Dendritic cell treated with granulocyte-macrophage colony-stimulating factor and Interleukin-4, amounts not matched to agents 40 ng/mL and 50 ng/mL, for 4 days (primary cell): ENCODE measurements at regions not wholly inside any gene's neighbourhood (a gene's known extent, or its start where the extent isn't known, plus 50 kb on each side); places are given as distances from the start of the nearest gene placed in this dataset.

Experiments
- H3K27ac Mint-ChIP-seq: one replicate; pipeline ENCODE4 v1.8.0; 2022; ENCODE audit warnings: mild to moderate bottlenecking, mixed read lengths
- H3K27me3 Mint-ChIP-seq: one replicate; pipeline ENCODE4 v1.8.0; 2022; ENCODE audit warnings: mild to moderate bottlenecking, mixed read lengths
- H3K36me3 Mint-ChIP-seq: one replicate; pipeline ENCODE4 v1.8.0; 2022; ENCODE audit warnings: low read depth, mixed read lengths
- H3K4me1 Mint-ChIP-seq: one replicate; pipeline ENCODE4 v1.8.0; 2022; ENCODE audit warnings: low read depth, mixed read lengths
- H3K4me3 Mint-ChIP-seq: one replicate; pipeline ENCODE4 v1.8.0; 2022; ENCODE audit warnings: mild to moderate bottlenecking, moderate library complexity, mixed read lengths
- H3K9me3 Mint-ChIP-seq: one replicate; pipeline ENCODE4 v1.8.0; 2022; ENCODE audit warnings: mixed read lengths
- intact Hi-C: fragments of 100-400 bp; cut with micrococcal nuclease; formaldehyde crosslinking; loops from one replicate; pipeline ENCODE4 v1.15.0; 2022

GRCh38 chr6:103081876-103082630 is 1688.5 kb downstream of the GRIK2 start:
- no peak overlapping the region for H3K4me3 Mint-ChIP-seq
- H3K9me3 Mint-ChIP-seq: no peaks in the 10 kb centered on the region
- H3K27me3 Mint-ChIP-seq: no peaks in the 10 kb centered on the region
- no peaks in the 10 kb centered on the region for H3K36me3 Mint-ChIP-seq
- H3K27ac Mint-ChIP-seq: no peak overlapping the region
- intact Hi-C loops: no loop called here
- no peaks in the 10 kb centered on the region for H3K4me1 Mint-ChIP-seq

- no peaks in the 10 kb centered on the region for H3K27me3 Mint-ChIP-seq
- H3K27ac Mint-ChIP-seq: no peak overlapping the region
- H3K4me1 Mint-ChIP-seq: no peaks in the 10 kb centered on the region
- H3K4me3 Mint-ChIP-seq: no peak overlapping the region
- no peaks in the 10 kb centered on the region for H3K36me3 Mint-ChIP-seq
- intact Hi-C loops: no loop called here
- H3K9me3 Mint-ChIP-seq: no peaks in the 10 kb centered on the region
Measured at GRCh38 chr6:103081126-103081525, 1687.6 kb downstream of the GRIK2 start.

- H3K4me1 Mint-ChIP-seq: no peaks in the 10 kb centered on the region
- no peak overlapping the region for H3K27ac Mint-ChIP-seq
- no peak overlapping the region for H3K4me3 Mint-ChIP-seq
- no peaks in the 10 kb centered on the region for H3K9me3 Mint-ChIP-seq
- no peaks in the 10 kb centered on the region for H3K27me3 Mint-ChIP-seq
- no peaks in the 10 kb centered on the region for H3K36me3 Mint-ChIP-seq
- intact Hi-C loops: no loop called here
Measured at GRCh38 chr6:103080497-103080896, 1687.0 kb downstream of the GRIK2 start.

- Mint-ChIP-seq H3K9me3 (no peaks in the 10 kb centered on the region), H3K27me3 (no peaks in the 10 kb centered on the region), H3K4me1 (no peaks in the 10 kb centered on the region), H3K27ac (no peak overlapping the region), H3K36me3 (no peaks in the 10 kb centered on the region), H3K4me3 (no peak overlapping the region)
- intact Hi-C loops: no loop called here
Measured at GRCh38 chr6:103079867-103080266, 1686.4 kb downstream of the GRIK2 start.

- intact Hi-C loops: no loop called here
- Mint-ChIP-seq H3K27ac (no peak overlapping the region), H3K4me3 (no peak overlapping the region), H3K27me3 (no peaks in the 10 kb centered on the region), H3K36me3 (no peaks in the 10 kb centered on the region), H3K9me3 (peaks cover 12% of the 10 kb centered on the region), H3K4me1 (no peaks in the 10 kb centered on the region)
Measured at GRCh38 chr6:103062136-103062535, 1668.6 kb downstream of the GRIK2 start.

GRCh38 chr6:103047567-103047966 is 1654.1 kb downstream of the GRIK2 start:
- H3K36me3 Mint-ChIP-seq: no peaks in the 10 kb centered on the region
- intact Hi-C loops: no loop called here
- no peaks in the 10 kb centered on the region for H3K9me3 Mint-ChIP-seq

GRCh38 chr6:103042336-103042735 is 1648.8 kb downstream of the GRIK2 start:
- no peak overlapping the region for H3K27ac Mint-ChIP-seq
- no peaks in the 10 kb centered on the region for H3K27me3 Mint-ChIP-seq
- H3K36me3 Mint-ChIP-seq: no peaks in the 10 kb centered on the region
- H3K4me1 Mint-ChIP-seq: no peaks in the 10 kb centered on the region
- no peaks in the 10 kb centered on the region for H3K9me3 Mint-ChIP-seq
- intact Hi-C loops: no loop called here
- H3K4me3 Mint-ChIP-seq: no peak overlapping the region

More at GRCh38 chr6:103047567-103047966, 1654.1 kb downstream of the GRIK2 start:
- H3K4me3 Mint-ChIP-seq: no peak overlapping the region
- H3K4me1 Mint-ChIP-seq: no peaks in the 10 kb centered on the region
- H3K27me3 Mint-ChIP-seq: no peaks in the 10 kb centered on the region
- H3K27ac Mint-ChIP-seq: no peak overlapping the region

GRCh38 chr6:103036846-103037245 is 1643.3 kb downstream of the GRIK2 start:
- Mint-ChIP-seq H3K27me3 (no peaks in the 10 kb centered on the region), H3K9me3 (no peaks in the 10 kb centered on the region), H3K27ac (no peak overlapping the region), H3K36me3 (no peaks in the 10 kb centered on the region), H3K4me3 (no peak overlapping the region), H3K4me1 (no peaks in the 10 kb centered on the region)
- intact Hi-C loops: no loop called here

- Mint-ChIP-seq H3K4me3 (no peak overlapping the region), H3K4me1 (no peaks in the 10 kb centered on the region), H3K9me3 (no peaks in the 10 kb centered on the region), H3K27me3 (no peaks in the 10 kb centered on the region), H3K36me3 (no peaks in the 10 kb centered on the region), H3K27ac (no peak overlapping the region)
- intact Hi-C loops: no loop called here
Measured at GRCh38 chr6:103027271-103027931, 1633.9 kb downstream of the GRIK2 start.

GRCh38 chr6:103018426-103018825 is 1624.9 kb downstream of the GRIK2 start:
- intact Hi-C loops: no loop called here
- no peaks in the 10 kb centered on the region for H3K36me3 Mint-ChIP-seq
- no peak overlapping the region for H3K27ac Mint-ChIP-seq
- no peaks in the 10 kb centered on the region for H3K27me3 Mint-ChIP-seq
- peaks cover 18% of the 10 kb centered on the region for H3K9me3 Mint-ChIP-seq
- no peaks in the 10 kb centered on the region for H3K4me1 Mint-ChIP-seq
- no peak overlapping the region for H3K4me3 Mint-ChIP-seq

- Mint-ChIP-seq H3K4me1 (no peaks in the 10 kb centered on the region), H3K9me3 (peaks cover 18% of the 10 kb centered on the region), H3K4me3 (no peak overlapping the region), H3K27me3 (no peaks in the 10 kb centered on the region), H3K36me3 (no peaks in the 10 kb centered on the region), H3K27ac (no peak overlapping the region)
- intact Hi-C loops: no loop called here
Measured at GRCh38 chr6:103017878-103018277, 1624.4 kb downstream of the GRIK2 start.

GRCh38 chr6:103011605-103012004 is 1618.1 kb downstream of the GRIK2 start:
- H3K9me3 Mint-ChIP-seq: peaks cover 9% of the 10 kb centered on the region
- intact Hi-C loops: no loop called here
- H3K27ac Mint-ChIP-seq: no peak overlapping the region
- no peaks in the 10 kb centered on the region for H3K36me3 Mint-ChIP-seq
- H3K4me1 Mint-ChIP-seq: no peaks in the 10 kb centered on the region
- H3K4me3 Mint-ChIP-seq: no peak overlapping the region
- no peaks in the 10 kb centered on the region for H3K27me3 Mint-ChIP-seq

GRCh38 chr6:103002282-103002681 is 1608.8 kb downstream of the GRIK2 start:
- Mint-ChIP-seq H3K27ac (no peak overlapping the region), H3K36me3 (no peaks in the 10 kb centered on the region), H3K27me3 (no peaks in the 10 kb centered on the region), H3K4me3 (no peak overlapping the region), H3K4me1 (no peaks in the 10 kb centered on the region), H3K9me3 (peaks cover 30% of the 10 kb centered on the region)
- intact Hi-C loops: no loop called here

GRCh38 chr6:103001724-103002123 is 1608.2 kb downstream of the GRIK2 start:
- H3K4me1 Mint-ChIP-seq: no peaks in the 10 kb centered on the region
- intact Hi-C loops: no loop called here
- H3K27me3 Mint-ChIP-seq: no peaks in the 10 kb centered on the region
- no peak overlapping the region for H3K27ac Mint-ChIP-seq
- no peak overlapping the region for H3K4me3 Mint-ChIP-seq
- peaks cover 25% of the 10 kb centered on the region for H3K9me3 Mint-ChIP-seq
- H3K36me3 Mint-ChIP-seq: no peaks in the 10 kb centered on the region

- no peaks in the 10 kb centered on the region for H3K27me3 Mint-ChIP-seq
- no peaks in the 10 kb centered on the region for H3K36me3 Mint-ChIP-seq
- H3K27ac Mint-ChIP-seq: no peak overlapping the region
- no peaks in the 10 kb centered on the region for H3K4me1 Mint-ChIP-seq
- peaks cover 14% of the 10 kb centered on the region for H3K9me3 Mint-ChIP-seq
- H3K4me3 Mint-ChIP-seq: no peak overlapping the region
- intact Hi-C loops: no loop called here
Measured at GRCh38 chr6:103000688-103001087, 1607.2 kb downstream of the GRIK2 start.
